GM18873 (cell line): ENCODE measurements at regions not wholly inside any gene's neighbourhood (a gene's known extent, or its start where the extent isn't known, plus 50 kb on each side); places are given as distances from the start of the nearest gene placed in this dataset.

Source experiments
- ATAC-seq: cut with Tn5 transposase; IDR thresholded peaks from one replicate; pipeline ENCODE4 v1.9.1; 2021; ENCODE audit warnings: mild to moderate bottlenecking, moderate library complexity, moderate number of reproducible peaks; ENCODE audit not compliant: unreplicated experiment, low FRiP score

- no peak for ATAC-seq
Observed at GRCh38 chr7:41256186-41256945, 446.5 kb downstream of the INHBA start.

GRCh38 chr7:41255716-41256115 is 447.2 kb downstream of the INHBA start:
- no peak for ATAC-seq

GRCh38 chr7:41255113-41255512 is 447.8 kb downstream of the INHBA start:
- ATAC-seq = no peak

- ATAC-seq = no peak
Observed at GRCh38 chr7:41252957-41253356, 449.9 kb downstream of the INHBA start.

GRCh38 chr7:41252551-41252950 is 450.3 kb downstream of the INHBA start:
- ATAC-seq = no peak

GRCh38 chr7:41247143-41247865 is 455.6 kb downstream of the INHBA start:
- no peak for ATAC-seq

GRCh38 chr7:41245916-41246315 is 457.0 kb downstream of the INHBA start:
- ATAC-seq = no peak

- no peak for ATAC-seq
Observed at GRCh38 chr7:41244246-41244645, 458.6 kb downstream of the INHBA start.

- no peak for ATAC-seq
Observed at GRCh38 chr7:41241641-41242040, 461.2 kb downstream of the INHBA start.

GRCh38 chr7:41239596-41239995 is 463.3 kb downstream of the INHBA start:
- ATAC-seq = no peak

GRCh38 chr7:41238851-41239331 is 464.0 kb downstream of the INHBA start:
- ATAC-seq = no peak

- no peak for ATAC-seq
Observed at GRCh38 chr7:41237956-41238355, 464.9 kb downstream of the INHBA start.

- no peak for ATAC-seq
Observed at GRCh38 chr7:41232086-41232485, 470.8 kb downstream of the INHBA start.

GRCh38 chr7:41224063-41224763 is 478.7 kb downstream of the INHBA start:
- ATAC-seq = no peak

GRCh38 chr7:41222746-41223145 is 480.1 kb downstream of the INHBA start:
- ATAC-seq = no peak

GRCh38 chr7:41220266-41220665 is 482.6 kb downstream of the INHBA start:
- no peak for ATAC-seq

- no peak for ATAC-seq
Observed at GRCh38 chr7:41219276-41219675, 483.6 kb downstream of the INHBA start.

GRCh38 chr7:41217306-41217705 is 485.6 kb downstream of the INHBA start:
- no peak for ATAC-seq

GRCh38 chr7:41207141-41207540 is 495.7 kb downstream of the INHBA start:
- ATAC-seq = no peak

GRCh38 chr7:41206267-41206666 is 496.6 kb downstream of the INHBA start:
- ATAC-seq = no peak

GRCh38 chr7:41205600-41205999 is 497.3 kb downstream of the INHBA start:
- peak; percentile 62 for ATAC-seq
